Coronary artery (tissue), 2 donors: ENCODE measurements at regions not wholly inside any gene's neighbourhood (a gene's known extent, or its start where the extent isn't known, plus 50 kb on each side); places are given as distances from the start of the nearest gene placed in this dataset.

Source experiments
- DNase-seq: peaks from one replicate; pipeline ENCODE4 v3.0.0-alpha.2; 2017; ENCODE audit warnings: low spot score
- H3K27ac ChIP-seq, 2 donors: fragments of 200-600 bp; sonication (generic); one replicate each; pipeline ENCODE4 v1.5.1; 2016 to 2019
- H3K4me3 ChIP-seq: fragments of 200-600 bp; sonication (generic); 2 replicates; pipeline ENCODE4 v1.5.1; 2016; ENCODE audit warnings: mild to moderate bottlenecking, moderate library complexity
- CTCF ChIP-seq: fragments of 200-600 bp; sonication (generic); IDR thresholded peaks from one replicate; pipeline ENCODE4 v1.5.1; 2019; ENCODE audit warnings: antibody characterized with exemption

- no peak overlapping the region for H3K4me3 ChIP-seq
- no peak overlapping the region for H3K27ac ChIP-seq
- no peak for TF ChIP-seq CTCF
- DNase-seq: no peak
These were observed 95.3 kb upstream of the USP47 start for GRCh38 chr11:11746449-11746848.

- H3K4me3 ChIP-seq: no peak overlapping the region
- DNase-seq: no peak
- TF ChIP-seq CTCF: no peak
- H3K27ac ChIP-seq: no peak overlapping the region
These were observed 98.6 kb upstream of the USP47 start for GRCh38 chr11:11743216-11743615.

GRCh38 chr11:11742486-11742885, 99.3 kb upstream of the USP47 start:
- Histone ChIP-seq H3K27ac (no peak overlapping the region), H3K4me3 (no peak overlapping the region)
- no peak for DNase-seq
- TF ChIP-seq CTCF: no peak

GRCh38 chr11:11740836-11741235, 100.9 kb upstream of the USP47 start:
- no peak for DNase-seq
- no peak overlapping the region for H3K27ac ChIP-seq
- no peak overlapping the region for H3K4me3 ChIP-seq
- TF ChIP-seq CTCF: no peak

- H3K4me3 ChIP-seq: no peak overlapping the region
- TF ChIP-seq CTCF: no peak
- no peak overlapping the region for H3K27ac ChIP-seq
- DNase-seq: no peak
These were observed 101.6 kb upstream of the USP47 start for GRCh38 chr11:11740073-11740702.

GRCh38 chr11:11738370-11738769, 103.4 kb upstream of the USP47 start:
- Histone ChIP-seq H3K4me3 (no peak overlapping the region), H3K27ac (no peak overlapping the region)
- no peak for TF ChIP-seq CTCF
- no peak for DNase-seq

- H3K27ac ChIP-seq: no peak overlapping the region
- no peak for TF ChIP-seq CTCF
- DNase-seq: no peak
- no peak overlapping the region for H3K4me3 ChIP-seq
These were observed 106.2 kb upstream of the USP47 start for GRCh38 chr11:11735586-11735985.
